ENCODE measurements at regions not wholly inside any gene's neighbourhood (a gene's known extent, or its start where the extent isn't known, plus 50 kb on each side); places are given as distances from the start of the nearest gene placed in this dataset.

- no peak overlapping the region for H3K4me3 ChIP-seq (ENCODE audit: low read length)
- no peak for TF ChIP-seq CTCF (conservative IDR thresholded peaks at IDR 0.05; ENCODE audit: low read depth, low read length)
- DNase-seq (ENCODE audit: low read depth), result no peak
These were observed 568.7 kb upstream of the MARCKS start for GRCh38 chr6:113288409-113288808.

GRCh38 chr6:113289166-113289565 lies 568.0 kb upstream of the MARCKS start:
- TF ChIP-seq CTCF (conservative IDR thresholded peaks at IDR 0.05; ENCODE audit: low read depth, low read length), result no peak
- H3K4me3 ChIP-seq (ENCODE audit: low read length), result no peak overlapping the region
- DNase-seq (ENCODE audit: low read depth), result no peak

DNA sequence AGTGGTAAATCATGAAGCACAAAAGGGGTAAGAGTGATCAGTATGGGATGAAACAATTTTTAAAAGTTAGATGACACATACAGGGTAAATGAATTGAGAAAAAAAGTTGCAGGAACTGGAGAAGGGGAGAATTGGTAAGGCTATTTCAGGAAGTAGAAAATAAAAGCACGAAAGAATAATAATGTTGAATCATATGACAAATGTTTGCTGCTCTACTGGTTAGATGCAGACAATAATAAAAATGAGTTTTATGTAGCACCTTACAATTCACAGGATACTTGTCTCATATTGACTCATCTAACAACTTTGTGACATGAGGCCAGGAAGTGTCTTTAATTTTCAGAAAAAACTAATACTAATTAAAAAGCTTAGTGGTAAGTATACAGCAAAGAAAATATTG lies 566.5 kb upstream of the MARCKS start:
- TF ChIP-seq CTCF (conservative IDR thresholded peaks at IDR 0.05; ENCODE audit: low read depth, low read length), result no peak

DNA sequence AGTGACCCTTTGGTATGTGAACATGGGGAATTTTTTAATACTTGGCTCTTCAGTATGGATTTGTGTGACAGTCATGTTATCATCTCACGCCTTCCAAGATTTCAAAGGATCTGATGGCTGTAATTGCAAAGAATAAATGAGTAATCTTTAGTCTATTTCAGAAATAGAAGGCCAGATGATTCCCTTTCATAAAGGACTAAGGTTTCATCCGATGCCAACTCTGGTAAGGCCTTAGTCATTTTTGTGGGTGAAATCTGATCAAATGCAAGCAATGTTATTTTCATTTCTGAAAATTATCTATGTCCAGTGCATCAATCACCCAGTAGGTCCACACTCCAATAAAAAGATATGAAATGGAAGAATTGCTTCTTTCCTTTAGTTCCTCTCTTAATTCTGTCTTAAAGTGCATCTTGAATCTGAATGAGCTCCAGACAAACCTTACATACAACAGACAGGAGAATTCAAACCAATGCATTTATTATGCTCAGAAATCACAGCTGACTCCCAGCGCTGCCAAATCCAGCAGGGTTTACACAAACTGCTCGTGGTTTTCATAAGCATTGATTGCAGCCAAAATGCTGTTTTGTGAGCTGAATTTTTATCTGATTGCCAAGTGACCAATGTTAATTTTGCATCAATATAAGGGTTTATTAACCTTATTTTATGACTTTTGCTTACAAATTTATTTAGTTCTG lies 565.2 kb upstream of the MARCKS start:
- H3K4me3 ChIP-seq (ENCODE audit: low read length), result no peak overlapping the region
- no peak for DNase-seq (ENCODE audit: low read depth)
- no peak for TF ChIP-seq CTCF (conservative IDR thresholded peaks at IDR 0.05; ENCODE audit: low read depth, low read length)

More for the DNA sequence above, 566.5 kb upstream of the MARCKS start:
- H3K4me3 ChIP-seq (ENCODE audit: low read length), result no peak overlapping the region
- DNase-seq (ENCODE audit: low read depth), result no peak

GRCh38 chr6:113292646-113293422 lies 564.3 kb upstream of the MARCKS start:
- no peak for DNase-seq (ENCODE audit: low read depth)
- TF ChIP-seq CTCF (conservative IDR thresholded peaks at IDR 0.05; ENCODE audit: low read depth, low read length), result no peak
- no peak overlapping the region for H3K4me3 ChIP-seq (ENCODE audit: low read length)

GRCh38 chr6:113293423-113293740 lies 563.8 kb upstream of the MARCKS start:
- TF ChIP-seq CTCF (conservative IDR thresholded peaks at IDR 0.05; ENCODE audit: low read depth, low read length), result no peak
- H3K4me3 ChIP-seq (ENCODE audit: low read length), result no peak overlapping the region
- no peak for DNase-seq (ENCODE audit: low read depth)

DNA sequence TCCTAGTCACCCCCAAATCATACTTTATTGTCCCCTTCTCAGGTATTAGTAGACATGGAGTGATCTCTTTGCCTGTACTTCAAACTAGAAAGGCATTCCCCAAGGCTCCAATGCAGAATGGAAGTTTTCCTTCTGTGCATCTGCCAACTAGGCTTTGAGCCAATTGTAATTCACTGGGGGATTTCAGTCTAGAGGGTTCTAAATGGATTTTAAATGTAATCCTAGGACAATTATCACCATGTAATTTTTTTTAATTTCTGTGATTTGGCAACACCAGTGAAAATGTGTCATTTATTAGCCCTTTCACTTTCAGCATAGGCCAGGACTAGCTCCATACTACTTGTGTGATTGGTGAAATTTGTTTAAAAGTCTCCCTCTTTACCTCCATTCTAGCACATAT lies 557.6 kb upstream of the MARCKS start:
- no peak for TF ChIP-seq CTCF (conservative IDR thresholded peaks at IDR 0.05; ENCODE audit: low read depth, low read length)
- H3K4me3 ChIP-seq (ENCODE audit: low read length), result no peak overlapping the region

More for the DNA sequence above, 557.6 kb upstream of the MARCKS start:
- no peak for DNase-seq (ENCODE audit: low read depth)

Data from retinal pigment epithelial cell (primary cell).